ENCODE measurements at regions not wholly inside any gene's neighbourhood (a gene's known extent, or its start where the extent isn't known, plus 50 kb on each side); places are given as distances from the start of the nearest gene placed in this dataset.

DNA sequence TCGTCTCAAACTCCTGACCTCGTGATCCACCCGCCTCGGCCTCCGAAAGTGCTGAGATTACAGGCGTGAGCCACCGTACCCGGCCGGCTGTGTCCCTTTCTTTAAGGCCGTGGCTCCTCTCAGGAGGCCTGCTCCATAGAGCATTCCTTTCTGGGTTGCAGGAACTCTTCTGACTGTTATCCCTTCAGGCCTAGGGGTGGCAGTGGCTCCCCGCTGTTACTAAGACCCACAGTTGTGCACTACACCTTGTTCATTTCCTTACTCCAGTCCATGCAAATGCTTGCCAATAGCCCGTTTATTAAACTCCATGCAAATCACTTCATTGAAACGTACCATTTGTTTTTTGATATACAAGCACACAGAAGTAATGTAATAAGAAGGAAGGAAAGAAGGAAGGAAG is 234.7 kb downstream of the BCAT1 start:
- intact Hi-C loops (cut with micrococcal nuclease) = loop anchor here (10.0 kb wide), 1 partner anchor 149 kb away; no protein-coding TSS in a partner anchor
- H3K27ac Mint-ChIP-seq = no peak overlapping the region
- H3K9me3 Mint-ChIP-seq = no peaks in the 10 kb centered on the region
- no peak overlapping the region for H3K4me3 Mint-ChIP-seq (ENCODE audit: low read depth)
- DNase-seq (ENCODE audit: low spot score) = no peak
- no peaks in the 10 kb centered on the region for H3K36me3 Mint-ChIP-seq (ENCODE audit: low read depth)
- no peaks in the 10 kb centered on the region for H3K27me3 Mint-ChIP-seq (ENCODE audit: low read depth)
- peaks cover 19% of the 10 kb centered on the region for H3K4me1 Mint-ChIP-seq (ENCODE audit: low read depth)

DNA sequence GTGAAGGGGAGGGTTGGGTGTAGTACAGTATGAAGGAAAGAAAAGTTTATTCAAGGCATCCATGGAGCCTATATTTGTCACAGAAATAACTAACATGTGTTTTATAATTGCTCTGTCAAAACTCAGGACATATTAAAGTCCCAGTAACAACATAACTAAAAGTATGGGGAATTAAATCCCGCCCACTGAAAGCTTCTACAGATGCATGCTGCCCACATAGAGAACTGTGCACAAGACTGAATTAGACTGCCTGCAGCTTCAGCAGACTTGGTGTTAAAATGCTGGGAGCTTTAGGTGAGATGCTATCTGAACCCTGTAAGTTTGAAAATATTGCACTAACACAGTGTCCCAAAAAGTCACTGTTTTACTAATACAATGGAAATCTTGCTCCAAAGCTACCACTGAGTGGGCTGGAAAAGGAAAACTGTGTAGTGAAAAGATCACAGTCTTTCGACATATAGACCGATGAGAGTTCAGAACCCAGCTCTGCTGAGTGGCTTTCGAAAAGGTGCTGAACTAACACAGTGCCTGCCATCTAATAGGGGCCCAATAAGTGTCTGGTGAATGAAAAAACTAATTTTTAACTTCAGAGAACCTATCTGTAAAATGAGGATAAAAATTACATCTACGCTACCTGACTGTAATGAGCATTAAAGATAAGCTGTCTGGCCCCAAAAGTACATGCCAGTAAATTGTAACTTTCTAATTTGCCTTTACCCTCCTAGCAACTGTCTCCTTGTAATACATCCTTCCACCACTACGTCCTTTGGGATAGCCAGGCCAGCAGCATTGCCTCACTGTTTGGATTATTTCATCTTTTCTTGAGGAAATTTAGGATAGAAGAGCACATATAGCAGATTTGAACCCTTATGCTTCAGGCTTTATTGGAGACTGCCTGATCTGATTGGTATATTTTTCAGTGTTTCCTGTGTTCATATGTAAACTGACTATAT is 237.6 kb downstream of the BCAT1 start:
- no peaks in the 10 kb centered on the region for H3K36me3 Mint-ChIP-seq (ENCODE audit: low read depth)
- DNase-seq (ENCODE audit: low spot score) = no peak
- H3K9me3 Mint-ChIP-seq = no peaks in the 10 kb centered on the region
- intact Hi-C loops (cut with micrococcal nuclease) = loop anchor here (10.0 kb wide), 1 partner anchor 147 kb away; no protein-coding TSS in a partner anchor
- H3K4me3 Mint-ChIP-seq (ENCODE audit: low read depth) = no peak overlapping the region
- H3K27ac Mint-ChIP-seq = no peak overlapping the region
- H3K4me1 Mint-ChIP-seq (ENCODE audit: low read depth) = peaks cover 7% of the 10 kb centered on the region
- no peaks in the 10 kb centered on the region for H3K27me3 Mint-ChIP-seq (ENCODE audit: low read depth)

DNA sequence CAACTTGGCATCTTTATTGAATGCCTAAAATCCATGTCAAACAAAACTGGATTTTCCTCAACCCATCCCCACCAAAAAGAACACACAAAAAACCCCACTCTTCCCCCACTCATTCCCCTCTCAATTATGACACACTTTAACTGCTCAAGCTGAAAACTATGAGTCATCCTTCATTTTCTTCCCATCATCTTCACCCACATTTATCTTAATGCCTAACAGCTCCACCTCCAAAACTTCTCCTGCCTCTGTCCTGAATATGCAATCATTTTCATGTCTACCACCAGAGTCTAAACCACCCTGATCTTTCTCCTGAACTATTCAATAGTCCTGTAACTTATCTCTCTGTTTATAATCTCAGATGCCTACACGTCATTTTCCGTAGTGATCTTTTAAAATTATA is 239.7 kb downstream of the BCAT1 start:
- DNase-seq (ENCODE audit: low spot score) = no peak

DNA sequence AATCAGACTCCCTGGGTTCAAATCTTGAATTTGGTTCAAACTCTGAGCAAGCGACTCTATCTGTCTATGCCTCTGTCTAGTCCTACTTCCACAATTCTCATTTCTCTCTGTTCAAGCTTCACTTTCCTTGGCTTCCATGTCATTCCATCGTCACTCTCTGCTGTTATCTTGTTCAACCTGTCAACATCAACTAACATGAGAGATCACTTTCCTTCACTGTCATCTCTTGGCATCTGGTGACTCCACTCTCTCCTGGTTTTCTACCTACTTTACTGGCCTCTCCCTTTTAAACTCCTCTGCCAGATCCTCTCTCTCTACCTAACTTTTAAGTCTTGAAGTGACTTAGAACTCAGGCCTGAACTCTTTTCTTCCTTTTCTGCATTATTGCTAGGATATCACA is 240.2 kb downstream of the BCAT1 start:
- no peaks in the 10 kb centered on the region for H3K9me3 Mint-ChIP-seq
- H3K4me1 Mint-ChIP-seq (ENCODE audit: low read depth) = peaks cover 17% of the 10 kb centered on the region
- H3K4me3 Mint-ChIP-seq (ENCODE audit: low read depth) = no peak overlapping the region
- DNase-seq (ENCODE audit: low spot score) = no peak
- intact Hi-C loops (cut with micrococcal nuclease) = loop anchor here (1.0 to 5.0 kb wide), 5 partner anchors 11 to 344 kb away; a partner anchor contains a TSS
- no peaks in the 10 kb centered on the region for H3K27me3 Mint-ChIP-seq (ENCODE audit: low read depth)
- H3K27ac Mint-ChIP-seq = no peak overlapping the region
- no peaks in the 10 kb centered on the region for H3K36me3 Mint-ChIP-seq (ENCODE audit: low read depth)

More for the DNA sequence above, 239.7 kb downstream of the BCAT1 start:
- Mint-ChIP-seq H3K27ac (no peak overlapping the region), H3K9me3 (no peaks in the 10 kb centered on the region), H3K4me3 (ENCODE audit: low read depth) (no peak overlapping the region), H3K27me3 (ENCODE audit: low read depth) (no peaks in the 10 kb centered on the region), H3K36me3 (ENCODE audit: low read depth) (no peaks in the 10 kb centered on the region), H3K4me1 (ENCODE audit: low read depth) (peaks cover 17% of the 10 kb centered on the region)
- intact Hi-C loops (cut with micrococcal nuclease) = loop anchor here (1.0 to 5.0 kb wide), 4 partner anchors 10 to 343 kb away; a partner anchor contains a TSS

DNA sequence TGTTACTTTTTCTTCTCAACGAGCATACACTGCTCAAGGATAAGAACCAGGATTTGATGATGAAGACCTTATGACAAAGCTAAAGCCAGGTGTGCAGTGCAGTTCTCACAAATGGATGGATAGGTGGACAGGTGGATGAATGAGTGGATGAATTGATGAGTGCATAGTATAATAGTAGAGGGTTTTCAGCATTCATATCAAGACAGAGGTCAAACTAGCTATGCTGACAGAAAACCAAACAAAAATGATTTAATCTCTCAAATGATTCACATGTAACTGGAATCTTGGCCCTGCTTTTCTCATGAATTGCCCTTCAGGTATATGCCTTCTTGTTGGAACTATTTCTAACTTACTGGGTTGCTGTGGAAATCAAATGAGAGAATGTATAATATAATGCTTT is 240.9 kb downstream of the BCAT1 start:
- Mint-ChIP-seq H3K27me3 (ENCODE audit: low read depth) (no peaks in the 10 kb centered on the region), H3K9me3 (no peaks in the 10 kb centered on the region), H3K4me1 (ENCODE audit: low read depth) (peaks cover 17% of the 10 kb centered on the region), H3K27ac (no peak overlapping the region), H3K36me3 (ENCODE audit: low read depth) (no peaks in the 10 kb centered on the region), H3K4me3 (ENCODE audit: low read depth) (no peak overlapping the region)
- intact Hi-C loops (cut with micrococcal nuclease) = loop anchor here (1.0 to 5.0 kb wide), 4 partner anchors 17 to 344 kb away; a partner anchor contains a TSS
- DNase-seq (ENCODE audit: low spot score) = no peak

DNA sequence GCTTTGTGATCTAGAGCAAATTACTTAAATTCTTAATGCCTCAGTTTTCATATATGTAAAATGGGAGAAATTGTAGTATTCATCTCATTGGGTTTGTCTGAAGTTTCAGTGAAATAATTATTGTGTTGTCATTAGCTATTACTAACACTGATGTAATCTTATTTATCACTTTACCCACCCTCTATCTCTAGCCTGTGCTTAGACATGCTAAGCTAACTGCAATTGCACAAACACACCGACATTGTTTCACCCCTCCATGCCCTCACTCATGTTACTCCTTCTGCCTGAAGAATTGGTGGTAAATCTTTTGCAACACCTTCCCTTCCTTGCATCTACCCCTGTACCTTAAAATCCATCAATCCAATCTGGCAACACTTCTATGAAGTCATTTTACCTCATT is 241.6 kb downstream of the BCAT1 start:
- H3K4me1 Mint-ChIP-seq (ENCODE audit: low read depth) = peaks cover 15% of the 10 kb centered on the region
- no peak overlapping the region for H3K27ac Mint-ChIP-seq
- H3K9me3 Mint-ChIP-seq = no peaks in the 10 kb centered on the region
- intact Hi-C loops (cut with micrococcal nuclease) = loop anchor here (5.0 kb wide), 2 partner anchors 195 to 345 kb away; a partner anchor contains a TSS
- H3K27me3 Mint-ChIP-seq (ENCODE audit: low read depth) = no peaks in the 10 kb centered on the region
- H3K4me3 Mint-ChIP-seq (ENCODE audit: low read depth) = no peak overlapping the region
- DNase-seq (ENCODE audit: low spot score) = no peak
- H3K36me3 Mint-ChIP-seq (ENCODE audit: low read depth) = no peaks in the 10 kb centered on the region

DNA sequence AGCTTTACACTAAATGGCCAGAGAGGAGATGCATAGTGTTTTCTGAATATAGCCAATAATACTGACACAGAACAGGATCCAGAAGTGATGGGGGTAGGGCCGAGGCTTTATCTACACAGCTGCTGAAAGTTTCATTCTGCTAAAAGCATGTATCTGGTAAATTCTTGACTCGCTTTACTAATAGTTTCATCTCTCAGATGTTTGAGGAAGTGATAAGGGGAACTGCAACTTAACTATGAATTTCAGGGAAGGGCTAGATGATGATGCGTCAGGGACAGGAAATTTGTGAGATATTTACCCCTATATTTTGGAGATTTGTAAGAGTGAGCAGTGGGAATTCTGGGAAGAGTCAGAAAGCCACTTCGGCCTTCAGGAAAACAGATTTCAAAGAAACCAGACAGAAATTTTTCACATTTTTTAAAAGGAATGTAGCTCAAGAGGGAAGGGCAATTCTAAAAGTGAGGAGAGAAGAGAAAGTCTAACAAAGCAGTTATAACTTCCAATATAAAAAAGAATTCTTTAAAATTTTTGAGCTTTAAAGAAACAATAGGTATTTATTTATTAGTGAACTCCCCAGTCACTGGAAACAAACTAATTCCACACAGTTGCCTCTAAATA is 243.1 kb downstream of the BCAT1 start:
- Mint-ChIP-seq H3K9me3 (no peaks in the 10 kb centered on the region), H3K4me1 (ENCODE audit: low read depth) (peaks cover 13% of the 10 kb centered on the region), H3K36me3 (ENCODE audit: low read depth) (no peaks in the 10 kb centered on the region), H3K4me3 (ENCODE audit: low read depth) (no peak overlapping the region), H3K27me3 (ENCODE audit: low read depth) (no peaks in the 10 kb centered on the region), H3K27ac (no peak overlapping the region)
- no peak for DNase-seq (ENCODE audit: low spot score)
- intact Hi-C loops (cut with micrococcal nuclease) = loop anchor here (5.0 kb wide), 2 partner anchors 196 to 346 kb away; a partner anchor contains a TSS

DNA sequence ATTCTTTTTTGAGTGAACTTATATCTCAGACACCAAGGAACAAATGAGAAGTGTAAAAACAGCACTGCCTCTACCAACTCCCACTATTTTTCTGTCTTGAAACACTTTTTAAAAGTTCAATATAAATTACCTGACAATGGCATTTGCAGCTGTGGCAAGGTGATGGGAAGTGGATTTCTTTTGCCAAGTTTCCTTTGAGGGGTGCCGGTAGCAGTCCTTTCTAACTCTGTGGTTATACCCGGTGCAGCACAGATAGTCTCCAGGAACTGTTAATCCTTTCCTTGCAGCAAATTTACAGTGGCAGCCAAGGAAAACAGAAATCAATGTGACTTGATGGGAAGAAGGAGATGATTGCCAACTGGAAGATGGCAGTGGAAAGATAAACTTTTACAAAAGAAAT is 243.7 kb downstream of the BCAT1 start:
- Mint-ChIP-seq H3K4me3 (ENCODE audit: low read depth) (no peak overlapping the region), H3K4me1 (ENCODE audit: low read depth) (peaks cover 10% of the 10 kb centered on the region), H3K27ac (no peak overlapping the region), H3K27me3 (ENCODE audit: low read depth) (no peaks in the 10 kb centered on the region), H3K36me3 (ENCODE audit: low read depth) (no peaks in the 10 kb centered on the region), H3K9me3 (no peaks in the 10 kb centered on the region)
- no peak for DNase-seq (ENCODE audit: low spot score)
- intact Hi-C loops (cut with micrococcal nuclease) = loop anchor here (5.0 kb wide), 2 partner anchors 197 to 347 kb away; a partner anchor contains a TSS

DNA sequence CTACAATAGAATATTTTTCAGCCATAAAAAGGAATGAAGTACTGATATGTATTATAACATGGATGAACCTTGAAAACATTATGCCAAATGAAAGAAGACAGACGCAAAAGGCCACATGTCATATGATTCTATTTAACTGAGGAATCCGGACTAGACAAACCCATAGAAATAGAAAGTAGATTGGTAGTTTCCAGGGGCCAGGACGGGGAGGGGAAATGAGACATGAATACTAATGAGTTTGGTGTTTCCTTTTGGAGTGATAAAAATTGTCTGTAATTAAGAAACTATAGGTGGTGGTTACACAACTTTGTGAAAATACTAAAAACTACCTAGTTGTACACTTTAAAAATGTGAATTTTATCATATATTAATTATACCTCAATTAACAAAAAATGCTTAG is 247.6 kb downstream of the BCAT1 start:
- no peak overlapping the region for H3K4me3 Mint-ChIP-seq (ENCODE audit: low read depth)
- intact Hi-C loops (cut with micrococcal nuclease) = no loop called here

DNA sequence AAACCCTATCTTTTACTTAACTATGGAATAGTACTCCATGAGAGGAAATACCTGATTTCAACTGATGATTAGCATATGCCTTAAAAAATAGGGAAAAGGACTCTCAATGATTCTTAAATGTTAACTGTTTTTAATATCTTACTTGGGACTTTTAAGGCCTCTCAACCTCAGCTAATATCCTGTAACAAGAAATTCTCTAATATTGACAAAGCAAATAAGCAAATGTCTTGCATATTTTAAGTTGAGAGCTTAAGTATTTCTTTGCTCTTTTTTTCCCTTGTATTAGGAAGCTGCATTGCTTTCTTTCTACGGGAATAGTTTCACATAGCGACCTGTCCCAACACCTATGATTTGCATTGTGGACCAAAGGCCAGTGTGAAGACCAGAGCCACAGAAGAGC is 249.9 kb downstream of the BCAT1 start:
- H3K9me3 Mint-ChIP-seq = no peaks in the 10 kb centered on the region
- DNase-seq (ENCODE audit: low spot score) = no peak
- no peaks in the 10 kb centered on the region for H3K4me1 Mint-ChIP-seq (ENCODE audit: low read depth)

More for the DNA sequence above, 247.6 kb downstream of the BCAT1 start:
- H3K27me3 Mint-ChIP-seq (ENCODE audit: low read depth) = no peaks in the 10 kb centered on the region
- H3K27ac Mint-ChIP-seq = no peak overlapping the region
- H3K4me1 Mint-ChIP-seq (ENCODE audit: low read depth) = peaks cover 10% of the 10 kb centered on the region
- H3K36me3 Mint-ChIP-seq (ENCODE audit: low read depth) = no peaks in the 10 kb centered on the region
- no peak for DNase-seq (ENCODE audit: low spot score)
- no peaks in the 10 kb centered on the region for H3K9me3 Mint-ChIP-seq

DNA sequence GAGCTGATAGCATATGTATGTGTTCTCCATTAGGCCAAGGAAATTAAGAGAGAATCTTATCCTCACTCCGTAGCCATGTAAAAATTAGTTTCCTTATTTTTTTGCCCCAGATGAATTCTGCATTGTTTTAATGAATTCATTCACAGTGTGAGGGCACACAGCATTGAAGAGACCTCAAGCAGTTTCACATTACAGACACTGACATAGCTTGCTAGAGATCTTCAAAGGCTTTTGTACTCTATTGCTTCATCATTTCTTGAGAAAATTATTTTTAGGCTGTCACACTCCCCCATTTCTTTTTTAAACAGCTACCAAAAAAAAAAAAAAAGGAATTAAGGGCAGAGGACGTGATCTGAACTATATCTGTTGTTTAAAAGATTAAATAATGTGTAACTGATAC is 251.1 kb downstream of the BCAT1 start:
- H3K4me1 Mint-ChIP-seq (ENCODE audit: low read depth) = no peaks in the 10 kb centered on the region
- no peak overlapping the region for H3K4me3 Mint-ChIP-seq (ENCODE audit: low read depth)
- intact Hi-C loops (cut with micrococcal nuclease) = no loop called here
- no peaks in the 10 kb centered on the region for H3K36me3 Mint-ChIP-seq (ENCODE audit: low read depth)
- H3K27me3 Mint-ChIP-seq (ENCODE audit: low read depth) = no peaks in the 10 kb centered on the region
- DNase-seq (ENCODE audit: low spot score) = no peak
- no peaks in the 10 kb centered on the region for H3K9me3 Mint-ChIP-seq
- no peak overlapping the region for H3K27ac Mint-ChIP-seq

More for the DNA sequence above, 249.9 kb downstream of the BCAT1 start:
- H3K4me3 Mint-ChIP-seq (ENCODE audit: low read depth) = no peak overlapping the region
- intact Hi-C loops (cut with micrococcal nuclease) = no loop called here
- no peaks in the 10 kb centered on the region for H3K27me3 Mint-ChIP-seq (ENCODE audit: low read depth)
- H3K27ac Mint-ChIP-seq = no peak overlapping the region
- H3K36me3 Mint-ChIP-seq (ENCODE audit: low read depth) = no peaks in the 10 kb centered on the region

DNA sequence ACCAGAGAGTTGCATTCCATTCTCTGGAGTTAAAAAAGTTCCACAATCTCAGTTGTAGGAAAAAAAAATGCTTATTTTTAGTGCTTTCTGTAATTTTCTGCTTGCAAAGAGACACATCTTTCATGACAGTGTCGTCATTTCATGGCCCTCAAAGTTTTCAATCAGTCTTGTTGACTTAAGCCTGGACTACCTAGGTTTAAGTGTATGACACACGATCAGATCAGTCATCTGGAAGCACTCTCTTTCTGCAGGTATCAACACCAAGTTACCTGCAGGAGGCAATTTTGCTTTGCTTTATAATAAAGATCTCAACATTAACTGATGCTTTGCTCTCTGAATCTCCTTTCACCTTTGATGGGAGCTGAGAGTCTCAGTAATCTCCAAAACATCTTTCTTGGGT is 251.6 kb downstream of the BCAT1 start:
- Mint-ChIP-seq H3K9me3 (no peaks in the 10 kb centered on the region), H3K27me3 (ENCODE audit: low read depth) (no peaks in the 10 kb centered on the region), H3K4me3 (ENCODE audit: low read depth) (no peak overlapping the region), H3K36me3 (ENCODE audit: low read depth) (no peaks in the 10 kb centered on the region), H3K4me1 (ENCODE audit: low read depth) (no peaks in the 10 kb centered on the region), H3K27ac (no peak overlapping the region)
- no peak for DNase-seq (ENCODE audit: low spot score)
- intact Hi-C loops (cut with micrococcal nuclease) = no loop called here

DNA sequence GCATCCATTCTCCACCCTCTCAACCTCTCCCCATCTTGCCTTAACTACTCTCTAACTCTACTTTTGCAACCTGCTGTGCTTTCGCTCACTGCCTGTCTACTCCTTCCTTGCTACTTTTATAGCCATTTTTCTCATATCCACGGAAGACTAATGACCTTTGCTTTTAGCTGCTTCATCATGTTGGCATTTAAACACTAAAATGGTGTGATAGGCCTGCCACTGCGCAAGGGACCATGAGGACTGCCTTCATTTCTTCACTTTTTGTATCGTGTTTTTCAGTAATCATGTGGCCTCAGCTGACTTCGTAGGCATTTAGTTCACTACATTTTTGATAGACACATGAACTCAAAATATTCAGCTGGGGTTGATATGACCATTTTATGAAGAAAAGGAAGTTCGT is 252.1 kb downstream of the BCAT1 start:
- no peak overlapping the region for H3K4me3 Mint-ChIP-seq (ENCODE audit: low read depth)

More for the DNA sequence above, 252.1 kb downstream of the BCAT1 start:
- Mint-ChIP-seq H3K27me3 (ENCODE audit: low read depth) (no peaks in the 10 kb centered on the region), H3K27ac (no peak overlapping the region), H3K9me3 (no peaks in the 10 kb centered on the region), H3K36me3 (ENCODE audit: low read depth) (no peaks in the 10 kb centered on the region), H3K4me1 (ENCODE audit: low read depth) (no peaks in the 10 kb centered on the region)
- no peak for DNase-seq (ENCODE audit: low spot score)
- intact Hi-C loops (cut with micrococcal nuclease) = no loop called here

Data from activated T-helper 2 cell treated with anti-CD3 and anti-CD28 coated beads, Interferon-gamma antibody, Interleukin-2, Interleukin-4, amounts not matched to agents 10 μg/mL and 5 μg/mL and 100 μg/mL, durations not matched to agents 14 hours and 24 hours and 36 hours (primary cell).